Thoracic aorta (tissue), 2 donors: ENCODE measurements at regions not wholly inside any gene's neighbourhood (a gene's known extent, or its start where the extent isn't known, plus 50 kb on each side); places are given as distances from the start of the nearest gene placed in this dataset.

Experiments
- ATAC-seq: fragments of 150-250 bp; one replicate; pipeline ENCODE4 v1.8.0; 2017; ENCODE audit warnings: low read depth; ENCODE audit not compliant: insufficient number of reproducible peaks, low FRiP score
- DNase-seq: peaks from one replicate; pipeline ENCODE4 v3.0.0-alpha.2; 2020; ENCODE audit warnings: low spot score
- H3K27ac ChIP-seq, 2 donors: fragments of 200-600 bp; sonication (generic); 1 replicate in 1 of 2; 2 replicates in 1 of 2; pipeline ENCODE4 v1.5.1; 2016; ENCODE audit warnings: mild to moderate bottlenecking in 2 of 2, moderate library complexity in 2 of 2
- H3K27me3 ChIP-seq: fragments of 200-600 bp; sonication (generic); replicated peaks from 2 replicates; pipeline ENCODE4 v1.6.0; 2016; ENCODE audit warnings: mild to moderate bottlenecking; ENCODE audit not compliant: insufficient read depth
- H3K36me3 ChIP-seq: fragments of 200-600 bp; sonication (generic); one replicate; pipeline ENCODE4 v1.5.1; 2016
- H3K4me1 ChIP-seq, 2 donors: fragments of 200-600 bp; sonication (generic); 1 replicate in 1 of 2; 2 replicates in 1 of 2; pipeline versions ENCODE4 v1.5.1 to v1.6.0; 2016; ENCODE audit warnings: low read depth in 2 of 2, mild to moderate bottlenecking in 1 of 2; ENCODE audit not compliant: control insufficient read depth in 1 of 2
- H3K4me3 ChIP-seq: fragments of 200-600 bp; sonication (generic); 2 replicates; pipeline ENCODE4 v1.5.1; 2016; ENCODE audit warnings: mild to moderate bottlenecking
- H3K9me3 ChIP-seq: fragments of 200-600 bp; sonication (generic); 2 replicates; pipeline ENCODE4 v1.5.1; 2016
- CTCF ChIP-seq: fragments of 200-600 bp; sonication (generic); IDR thresholded peaks from one replicate; pipeline ENCODE4 v1.5.1; 2019; ENCODE audit warnings: antibody characterized with exemption

DNA sequence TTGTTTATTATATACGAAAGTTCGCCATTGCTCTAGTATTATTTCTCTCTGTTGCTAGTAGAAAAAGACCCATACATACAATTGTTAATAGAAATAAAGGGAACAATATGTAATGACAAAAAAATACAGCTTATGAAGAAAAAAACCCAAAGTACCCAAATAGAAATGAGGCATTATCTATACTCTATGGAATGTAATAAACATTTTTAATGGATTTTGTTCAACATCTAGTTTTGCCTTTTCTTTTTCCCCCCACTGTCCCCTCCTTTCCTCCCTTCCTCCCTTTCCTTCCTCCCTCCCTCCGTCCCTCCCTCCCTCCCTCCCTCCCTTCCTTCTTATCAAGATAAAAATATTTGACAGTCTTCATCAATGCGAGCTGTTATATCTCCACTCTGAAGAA is 81.5 kb upstream of the NEK7 start:
- Histone ChIP-seq H3K27ac (no peak overlapping the region), H3K4me3 (no peak overlapping the region), H3K4me1 (no peaks in the 10 kb centered on the region), H3K27me3 (no peaks in the 10 kb centered on the region), H3K36me3 (no peaks in the 10 kb centered on the region), H3K9me3 (no peaks in the 10 kb centered on the region)
- DNase-seq: no peak
- ATAC-seq: no peak
- TF ChIP-seq CTCF: no peak

GRCh38 chr1:198079432-198079951 is 77.3 kb upstream of the NEK7 start:
- TF ChIP-seq CTCF: no peak
- Histone ChIP-seq H3K4me3 (no peak overlapping the region), H3K4me1 (no peaks in the 10 kb centered on the region), H3K27me3 (no peaks in the 10 kb centered on the region), H3K27ac (no peak overlapping the region), H3K36me3 (no peaks in the 10 kb centered on the region), H3K9me3 (no peaks in the 10 kb centered on the region)
- ATAC-seq (no peak), DNase-seq (no peak)

DNA sequence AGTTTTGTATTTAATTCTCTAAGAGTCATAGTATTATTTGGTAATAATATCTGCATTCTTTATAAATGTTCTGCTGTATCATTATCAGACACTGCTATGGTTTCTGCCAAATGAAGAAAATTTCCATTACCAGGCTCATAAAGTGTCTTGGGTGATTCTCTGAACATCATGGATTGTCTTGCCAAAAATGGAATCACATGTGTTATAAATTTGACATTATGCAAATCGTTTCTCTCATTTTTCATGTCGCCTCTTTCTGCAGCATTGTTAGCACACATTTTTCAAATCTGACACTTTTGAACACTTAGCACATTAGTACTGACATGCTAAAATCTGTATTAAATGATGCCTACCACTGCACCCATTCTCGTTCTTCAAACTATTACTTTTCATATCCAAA is 74.2 kb upstream of the NEK7 start:
- Histone ChIP-seq H3K27ac (no peak overlapping the region), H3K27me3 (no peaks in the 10 kb centered on the region), H3K4me1 (no peaks in the 10 kb centered on the region), H3K36me3 (no peaks in the 10 kb centered on the region), H3K9me3 (no peaks in the 10 kb centered on the region), H3K4me3 (no peak overlapping the region)
- DNase-seq (no peak), ATAC-seq (no peak)
- TF ChIP-seq CTCF: no peak

GRCh38 chr1:198083549-198083948 is 73.2 kb upstream of the NEK7 start:
- Histone ChIP-seq H3K36me3 (no peaks in the 10 kb centered on the region), H3K4me1 (peaks cover under 1 to 1% of the 10 kb centered on the region in 2 donors), H3K9me3 (no peaks in the 10 kb centered on the region), H3K27me3 (no peaks in the 10 kb centered on the region), H3K27ac (no peak overlapping the region), H3K4me3 (no peak overlapping the region)
- TF ChIP-seq CTCF: no peak
- ATAC-seq (no peak), DNase-seq (no peak)

DNA sequence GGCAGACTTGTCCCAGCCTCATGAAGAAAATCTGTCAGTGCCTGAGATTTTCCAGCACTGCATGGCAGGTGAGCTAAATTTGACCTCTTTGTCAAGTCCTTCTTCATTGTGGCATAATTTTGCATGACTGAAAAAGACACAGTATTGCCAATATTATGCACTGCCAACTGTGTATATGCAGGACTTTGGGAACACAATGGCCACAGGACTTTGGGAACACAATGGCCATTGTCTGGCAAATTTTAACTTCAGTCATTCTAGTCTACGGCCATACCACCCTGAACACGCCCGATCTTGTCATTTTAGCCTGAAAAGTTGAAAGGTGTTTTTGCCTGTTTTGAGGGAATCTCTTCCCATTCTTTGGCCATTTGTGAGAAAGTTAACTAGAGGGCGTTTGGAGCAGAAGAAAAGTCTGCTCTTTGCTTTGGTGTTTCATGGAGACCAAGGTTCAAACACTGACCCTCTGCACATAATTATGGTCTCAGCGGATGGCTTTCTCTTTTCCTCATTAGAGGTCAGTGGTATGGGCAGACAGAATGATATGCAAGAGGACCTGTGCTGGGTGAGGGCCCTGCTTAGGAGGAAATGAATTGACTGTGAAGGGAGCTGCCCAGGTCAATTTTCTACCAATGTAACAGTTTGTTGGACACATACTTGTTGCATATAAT is 72.4 kb upstream of the NEK7 start:
- no peaks in the 10 kb centered on the region for H3K27me3 ChIP-seq
- ATAC-seq (no peak), DNase-seq (no peak)
- no peak for TF ChIP-seq CTCF
- peaks cover 5 to 6% of the 10 kb centered on the region in 2 donors for H3K4me1 ChIP-seq
- H3K36me3 ChIP-seq: no peaks in the 10 kb centered on the region
- H3K27ac ChIP-seq: no peak overlapping the region
- no peaks in the 10 kb centered on the region for H3K9me3 ChIP-seq
- no peak overlapping the region for H3K4me3 ChIP-seq
